Thymus (tissue), 11 donors: ENCODE measurements at regions not wholly inside any gene's neighbourhood (a gene's known extent, or its start where the extent isn't known, plus 50 kb on each side); places are given as distances from the start of the nearest gene placed in this dataset.

ENCODE experiments used
- DNase-seq, 9 donors: peaks; one replicate each; pipeline ENCODE4 v3.0.0-alpha.2; 2013; ENCODE audit warnings: low spot score in 9 of 9, low read depth in 6 of 9, missing footprints in 1 of 9
- H3K27ac ChIP-seq, 2 donors: one replicate each; pipeline ENCODE4 v1.5.1; 2013; ENCODE audit warnings: control low read depth in 1 of 2, low read depth in 1 of 2, low read length in 1 of 2, mild to moderate bottlenecking in 1 of 2, moderate library complexity in 1 of 2
- H3K27me3 ChIP-seq, 2 donors: one replicate each; pipeline ENCODE4 v1.5.1; 2013; ENCODE audit warnings: low read length in 1 of 2; ENCODE audit not compliant: control insufficient read depth in 2 of 2, insufficient read depth in 1 of 2
- H3K36me3 ChIP-seq, 2 donors: one replicate each; pipeline ENCODE4 v1.5.1; 2013; ENCODE audit warnings: low read length in 1 of 2, mild to moderate bottlenecking in 1 of 2, moderate library complexity in 1 of 2; ENCODE audit not compliant: control insufficient read depth in 2 of 2, insufficient read depth in 2 of 2
- H3K4me1 ChIP-seq, 2 donors: one replicate each; pipeline ENCODE4 v1.5.1; 2013; ENCODE audit warnings: low read length in 2 of 2; ENCODE audit not compliant: control insufficient read depth in 2 of 2, insufficient read depth in 2 of 2
- H3K4me3 ChIP-seq, 2 donors: one replicate each; pipeline ENCODE4 v1.5.1; 2013; ENCODE audit warnings: low read length in 2 of 2, control low read depth in 1 of 2, mild to moderate bottlenecking in 1 of 2
- H3K9me3 ChIP-seq, 2 donors: one replicate each; pipeline ENCODE4 v1.5.1; 2013; ENCODE audit warnings: low read length in 1 of 2, mild to moderate bottlenecking in 1 of 2; ENCODE audit not compliant: control insufficient read depth in 2 of 2, insufficient read depth in 1 of 2
- WGBS: extraction: QIAGEN DNeasy Blood & Tissue Kit; methylation state at CpG from one replicate; pipeline ENCODE4 v1.1.7; 2013; 5-methylcytosine and 5-hydroxymethylcytosine counted together
- donor health status: healthy.

DNA sequence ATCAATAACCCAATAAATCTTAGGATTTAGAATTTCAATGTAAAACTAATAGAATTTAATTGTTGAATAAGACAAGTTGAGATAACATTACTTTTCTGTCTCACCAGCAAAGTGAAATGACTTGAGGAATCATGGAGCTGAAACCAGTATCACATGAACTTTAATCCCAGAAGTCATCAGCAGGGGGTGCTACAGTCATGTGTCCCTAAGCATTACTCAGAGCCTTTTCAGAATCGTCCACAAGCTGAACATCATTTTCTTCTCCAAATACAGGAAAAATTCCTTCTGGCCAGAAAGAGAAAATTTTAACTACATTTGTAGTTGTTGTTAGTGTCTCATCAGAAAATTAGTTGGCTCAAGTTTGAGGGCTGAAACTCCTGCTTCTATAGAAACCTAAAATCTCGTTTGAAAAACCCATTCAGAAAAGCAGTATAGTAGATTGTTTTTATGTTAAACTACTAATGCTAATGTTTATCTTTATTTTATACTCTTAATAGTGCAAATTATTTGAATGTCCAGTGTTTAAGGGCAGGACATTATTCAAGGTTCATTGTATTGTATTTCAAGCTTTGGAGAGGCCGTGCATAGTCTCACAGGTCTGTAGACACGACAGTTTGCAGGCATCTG is 384.1 kb downstream of the PLOD2 start:
- H3K36me3 ChIP-seq, result no peaks in the 10 kb centered on the region
- peak in 5 of 9 donors; percentile 1 to 38 (median 9) for DNase-seq
- H3K9me3 ChIP-seq, result no peaks in the 10 kb centered on the region
- H3K27ac ChIP-seq, result no peak overlapping the region
- no peak overlapping the region for H3K4me3 ChIP-seq
- WGBS, result 80% methylated on average over 4 of the region's 4 CpGs
- no peaks in the 10 kb centered on the region for H3K4me1 ChIP-seq
- no peaks in the 10 kb centered on the region for H3K27me3 ChIP-seq

DNA sequence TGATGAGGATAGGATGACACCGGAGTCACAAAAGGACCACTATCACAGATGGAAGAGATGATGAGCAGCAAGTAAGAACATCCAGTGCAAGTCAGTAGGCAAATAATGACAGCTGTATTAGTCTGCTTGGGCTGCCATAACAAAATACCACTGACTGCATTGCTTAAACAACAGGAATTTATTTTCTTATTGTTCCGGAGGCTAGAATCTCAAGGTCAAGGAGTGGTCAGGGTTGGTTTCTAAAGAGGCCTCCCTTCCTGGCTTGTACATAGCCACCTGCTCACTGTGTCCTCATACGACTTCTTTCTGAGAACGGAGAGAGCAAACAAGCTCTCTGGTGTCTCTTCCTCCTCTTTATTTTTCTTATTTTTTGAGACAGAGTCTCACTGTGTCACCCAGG is 380.7 kb downstream of the PLOD2 start:
- WGBS, result 96% methylated on average over 4 of the region's 4 CpGs

GRCh38 chr3:145785668-145786067 is 375.3 kb downstream of the PLOD2 start:
- Histone ChIP-seq H3K27ac (no peak overlapping the region), H3K27me3 (no peaks in the 10 kb centered on the region), H3K4me3 (no peak overlapping the region), H3K9me3 (no peaks in the 10 kb centered on the region), H3K36me3 (no peaks in the 10 kb centered on the region), H3K4me1 (no peaks in the 10 kb centered on the region)
- DNase-seq, result no peak

More for the DNA sequence above, 380.7 kb downstream of the PLOD2 start:
- Histone ChIP-seq H3K9me3 (no peaks in the 10 kb centered on the region), H3K4me1 (no peaks in the 10 kb centered on the region), H3K36me3 (no peaks in the 10 kb centered on the region), H3K27ac (no peak overlapping the region), H3K4me3 (no peak overlapping the region), H3K27me3 (no peaks in the 10 kb centered on the region)
- DNase-seq, result no peak

DNA sequence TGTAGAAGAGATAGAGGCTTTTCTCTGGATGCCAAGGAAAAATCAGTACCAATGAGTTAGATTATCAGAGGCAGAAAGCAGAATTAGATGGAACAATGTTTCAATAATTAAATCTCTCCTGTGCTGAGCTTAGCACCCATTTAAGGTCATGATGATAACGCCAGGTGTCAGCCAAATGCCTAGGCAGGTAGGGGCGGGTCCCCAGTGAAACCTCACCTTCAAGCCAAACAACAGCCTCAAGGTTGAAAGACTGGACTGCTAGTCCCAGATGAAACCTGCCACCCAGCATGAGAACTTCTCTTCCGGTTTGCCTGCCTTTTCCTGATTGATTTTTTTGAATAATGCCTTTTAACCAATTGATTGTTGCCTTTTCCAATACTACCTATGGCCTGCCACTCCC is 363.0 kb downstream of the PLOD2 start:
- no peak overlapping the region for H3K27ac ChIP-seq
- 71% methylated on average over 3 of the region's 3 CpGs for WGBS

DNA sequence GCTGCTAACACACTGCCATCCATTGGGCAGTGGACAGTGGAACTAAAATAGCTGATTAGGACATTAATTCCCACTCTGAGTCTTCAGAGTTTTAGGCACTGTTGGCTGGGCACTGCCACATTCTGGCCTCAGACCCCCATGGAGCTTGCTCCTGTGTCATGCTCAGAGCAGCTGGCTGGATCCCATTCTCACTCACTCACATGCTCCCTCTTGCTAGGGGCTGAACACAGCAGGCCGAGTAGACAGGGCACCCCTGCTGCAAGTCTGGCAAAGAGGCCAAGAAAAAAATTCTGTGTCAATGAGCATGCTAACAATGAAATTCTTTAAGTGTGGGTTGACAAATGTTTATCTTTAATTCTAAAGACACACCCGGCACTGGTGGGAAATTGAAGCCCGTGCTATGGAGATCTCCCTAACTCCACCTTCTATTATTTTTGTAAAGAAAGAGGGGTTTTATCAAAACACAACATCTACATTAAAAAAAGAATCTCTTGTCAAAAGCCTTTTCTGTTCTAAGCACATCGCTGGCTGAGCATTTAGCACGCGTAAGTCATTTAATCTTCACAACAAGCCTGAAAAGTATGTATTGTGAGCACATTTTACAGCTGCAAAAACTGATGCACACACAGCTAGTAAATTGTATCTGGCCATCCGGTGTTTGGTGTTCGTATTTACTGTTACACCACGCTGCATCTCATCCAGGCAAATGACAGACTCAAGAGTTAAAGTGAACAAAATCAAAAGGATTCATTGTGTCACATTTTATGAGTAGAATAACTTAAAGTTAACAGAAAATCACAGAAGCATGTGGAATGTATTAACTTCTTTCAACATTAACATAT is 362.1 kb downstream of the PLOD2 start:
- H3K9me3 ChIP-seq, result peaks cover 0 to 5% of the 10 kb centered on the region in 2 donors
- DNase-seq, result no peak
- no peaks in the 10 kb centered on the region for H3K36me3 ChIP-seq
- no peaks in the 10 kb centered on the region for H3K27me3 ChIP-seq
- H3K4me1 ChIP-seq, result no peaks in the 10 kb centered on the region
- H3K4me3 ChIP-seq, result no peak overlapping the region
- H3K27ac ChIP-seq, result no peak overlapping the region
- WGBS, result 90% methylated on average over 9 of the region's 9 CpGs

More for the DNA sequence above, 363.0 kb downstream of the PLOD2 start:
- Histone ChIP-seq H3K36me3 (no peaks in the 10 kb centered on the region), H3K9me3 (peaks cover 0 to 5% of the 10 kb centered on the region in 2 donors), H3K4me3 (no peak overlapping the region), H3K4me1 (no peaks in the 10 kb centered on the region), H3K27me3 (no peaks in the 10 kb centered on the region)
- no peak for DNase-seq

- no peaks in the 10 kb centered on the region for H3K36me3 ChIP-seq
- H3K9me3 ChIP-seq, result peaks cover 0 to 5% of the 10 kb centered on the region in 2 donors
- no peaks in the 10 kb centered on the region for H3K27me3 ChIP-seq
- H3K4me3 ChIP-seq, result no peak overlapping the region
- DNase-seq, result no peak
- H3K4me1 ChIP-seq, result no peaks in the 10 kb centered on the region
- no peak overlapping the region for H3K27ac ChIP-seq
These were observed 359.3 kb downstream of the PLOD2 start for GRCh38 chr3:145801696-145802095.

GRCh38 chr3:145807990-145808389 is 353.0 kb downstream of the PLOD2 start:
- Histone ChIP-seq H3K27ac (no peak overlapping the region), H3K4me1 (no peaks in the 10 kb centered on the region), H3K27me3 (no peaks in the 10 kb centered on the region), H3K36me3 (no peaks in the 10 kb centered on the region), H3K4me3 (no peak overlapping the region), H3K9me3 (no peaks in the 10 kb centered on the region)
- no peak for DNase-seq
- WGBS, result 54% methylated on average over 3 of the region's 3 CpGs

GRCh38 chr3:145812391-145812790 is 348.6 kb downstream of the PLOD2 start:
- 76% methylated on average over 5 of the region's 5 CpGs for WGBS
- no peaks in the 10 kb centered on the region for H3K27me3 ChIP-seq
- no peaks in the 10 kb centered on the region for H3K4me1 ChIP-seq
- no peak overlapping the region for H3K4me3 ChIP-seq
- H3K27ac ChIP-seq, result no peak overlapping the region
- H3K36me3 ChIP-seq, result no peaks in the 10 kb centered on the region
- no peak for DNase-seq
- H3K9me3 ChIP-seq, result no peaks in the 10 kb centered on the region

GRCh38 chr3:145815707-145816413 is 345.1 kb downstream of the PLOD2 start:
- DNase-seq, result no peak
- Histone ChIP-seq H3K27ac (no peak overlapping the region), H3K27me3 (no peaks in the 10 kb centered on the region), H3K4me3 (no peak overlapping the region), H3K36me3 (no peaks in the 10 kb centered on the region), H3K4me1 (no peaks in the 10 kb centered on the region), H3K9me3 (no peaks in the 10 kb centered on the region)
- WGBS, result 86% methylated on average over 3 of the region's 3 CpGs
